ENCODE measurements at regions not wholly inside any gene's neighbourhood (a gene's known extent, or its start where the extent isn't known, plus 50 kb on each side); places are given as distances from the start of the nearest gene placed in this dataset.

DNA sequence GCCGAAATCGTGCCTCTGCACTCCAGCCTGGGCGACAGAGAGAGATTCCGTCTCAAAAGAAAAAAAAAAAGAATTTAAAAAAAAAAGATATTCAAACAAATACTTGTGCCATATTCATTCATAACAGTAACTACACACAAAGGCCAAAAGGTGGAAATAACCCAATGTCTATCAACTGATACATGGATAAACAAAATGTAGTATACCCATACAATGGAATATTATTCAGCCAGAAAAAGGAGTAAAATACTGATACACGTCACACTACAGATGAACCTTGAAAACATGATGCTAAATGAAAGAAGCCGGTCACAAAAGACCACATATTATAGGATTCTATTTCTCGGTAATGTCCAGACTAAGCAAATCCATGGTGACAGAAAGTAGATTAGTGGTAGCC lies 109.4 kb upstream of the SOD1 start:
- TF ChIP-seq ZNF219 (CRISPR knock-in tag; IDR thresholded peaks at IDR 0.05; ENCODE audit: borderline replicate concordance) (no peak), ZNF232 (CRISPR knock-in tag; IDR thresholded peaks at IDR 0.05) (no peak), NR1H2 (CRISPR knock-in tag; IDR thresholded peaks at IDR 0.05) (no peak), RELA (CRISPR knock-in tag; IDR thresholded peaks at IDR 0.05; ENCODE audit: borderline replicate concordance) (no peak), ZNF263 (CRISPR knock-in tag; IDR thresholded peaks at IDR 0.05; ENCODE audit: low read depth) (no peak), TCF7 (CRISPR knock-in tag; IDR thresholded peaks at IDR 0.05; ENCODE audit: low read depth) (no peak)
- TF ChIP-seq, protein P1, sequence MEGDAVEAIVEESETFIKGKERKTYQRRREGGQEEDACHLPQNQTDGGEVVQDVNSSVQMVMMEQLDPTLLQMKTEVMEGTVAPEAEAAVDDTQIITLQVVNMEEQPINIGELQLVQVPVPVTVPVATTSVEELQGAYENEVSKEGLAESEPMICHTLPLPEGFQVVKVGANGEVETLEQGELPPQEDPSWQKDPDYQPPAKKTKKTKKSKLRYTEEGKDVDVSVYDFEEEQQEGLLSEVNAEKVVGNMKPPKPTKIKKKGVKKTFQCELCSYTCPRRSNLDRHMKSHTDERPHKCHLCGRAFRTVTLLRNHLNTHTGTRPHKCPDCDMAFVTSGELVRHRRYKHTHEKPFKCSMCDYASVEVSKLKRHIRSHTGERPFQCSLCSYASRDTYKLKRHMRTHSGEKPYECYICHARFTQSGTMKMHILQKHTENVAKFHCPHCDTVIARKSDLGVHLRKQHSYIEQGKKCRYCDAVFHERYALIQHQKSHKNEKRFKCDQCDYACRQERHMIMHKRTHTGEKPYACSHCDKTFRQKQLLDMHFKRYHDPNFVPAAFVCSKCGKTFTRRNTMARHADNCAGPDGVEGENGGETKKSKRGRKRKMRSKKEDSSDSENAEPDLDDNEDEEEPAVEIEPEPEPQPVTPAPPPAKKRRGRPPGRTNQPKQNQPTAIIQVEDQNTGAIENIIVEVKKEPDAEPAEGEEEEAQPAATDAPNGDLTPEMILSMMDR (IDR thresholded peaks at IDR 0.05): no peak
- TF ChIP-seq, protein P2, sequence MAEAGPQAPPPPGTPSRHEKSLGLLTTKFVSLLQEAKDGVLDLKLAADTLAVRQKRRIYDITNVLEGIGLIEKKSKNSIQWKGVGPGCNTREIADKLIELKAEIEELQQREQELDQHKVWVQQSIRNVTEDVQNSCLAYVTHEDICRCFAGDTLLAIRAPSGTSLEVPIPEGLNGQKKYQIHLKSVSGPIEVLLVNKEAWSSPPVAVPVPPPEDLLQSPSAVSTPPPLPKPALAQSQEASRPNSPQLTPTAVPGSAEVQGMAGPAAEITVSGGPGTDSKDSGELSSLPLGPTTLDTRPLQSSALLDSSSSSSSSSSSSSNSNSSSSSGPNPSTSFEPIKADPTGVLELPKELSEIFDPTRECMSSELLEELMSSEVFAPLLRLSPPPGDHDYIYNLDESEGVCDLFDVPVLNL (CRISPR knock-in tag; IDR thresholded peaks at IDR 0.05; ENCODE audit: borderline replicate concordance, low read depth): no peak
- TF ChIP-seq, protein P3, sequence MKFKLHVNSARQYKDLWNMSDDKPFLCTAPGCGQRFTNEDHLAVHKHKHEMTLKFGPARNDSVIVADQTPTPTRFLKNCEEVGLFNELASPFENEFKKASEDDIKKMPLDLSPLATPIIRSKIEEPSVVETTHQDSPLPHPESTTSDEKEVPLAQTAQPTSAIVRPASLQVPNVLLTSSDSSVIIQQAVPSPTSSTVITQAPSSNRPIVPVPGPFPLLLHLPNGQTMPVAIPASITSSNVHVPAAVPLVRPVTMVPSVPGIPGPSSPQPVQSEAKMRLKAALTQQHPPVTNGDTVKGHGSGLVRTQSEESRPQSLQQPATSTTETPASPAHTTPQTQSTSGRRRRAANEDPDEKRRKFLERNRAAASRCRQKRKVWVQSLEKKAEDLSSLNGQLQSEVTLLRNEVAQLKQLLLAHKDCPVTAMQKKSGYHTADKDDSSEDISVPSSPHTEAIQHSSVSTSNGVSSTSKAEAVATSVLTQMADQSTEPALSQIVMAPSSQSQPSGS (CRISPR knock-in tag; IDR thresholded peaks at IDR 0.05; ENCODE audit: borderline replicate concordance, low read depth): no peak
- TF ChIP-seq, protein P4, sequence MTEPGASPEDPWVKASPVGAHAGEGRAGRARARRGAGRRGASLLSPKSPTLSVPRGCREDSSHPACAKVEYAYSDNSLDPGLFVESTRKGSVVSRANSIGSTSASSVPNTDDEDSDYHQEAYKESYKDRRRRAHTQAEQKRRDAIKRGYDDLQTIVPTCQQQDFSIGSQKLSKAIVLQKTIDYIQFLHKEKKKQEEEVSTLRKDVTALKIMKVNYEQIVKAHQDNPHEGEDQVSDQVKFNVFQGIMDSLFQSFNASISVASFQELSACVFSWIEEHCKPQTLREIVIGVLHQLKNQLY (CRISPR knock-in tag; IDR thresholded peaks at IDR 0.05): no peak

Data from WTC11 (cell line).